WTC11 (cell line): ENCODE measurements at regions not wholly inside any gene's neighbourhood (a gene's known extent, or its start where the extent isn't known, plus 50 kb on each side); places are given as distances from the start of the nearest gene placed in this dataset.

Experiments
- ATF1 ChIP-seq: sonication (generic); formaldehyde crosslinking; IDR thresholded peaks from 2 replicates; pipeline ENCODE4 v1.8.1; 2023; ENCODE audit warnings: mild to moderate bottlenecking, moderate library complexity, missing genetic modification reagents
- ATF2 ChIP-seq: sonication (generic); formaldehyde crosslinking; IDR thresholded peaks from 2 replicates; pipeline ENCODE4 v1.8.1; 2022; ENCODE audit warnings: low read depth, missing genetic modification reagents, borderline replicate concordance
- ATF3 ChIP-seq: sonication (generic); formaldehyde crosslinking; conservative IDR thresholded peaks from 2 replicates; pipeline ENCODE4 v1.8.1; 2022; ENCODE audit warnings: mild to moderate bottlenecking, missing genetic modification reagents
- CREB1 ChIP-seq: sonication (generic); formaldehyde crosslinking; IDR thresholded peaks from 2 replicates; pipeline ENCODE4 v1.8.0; 2023; ENCODE audit warnings: mild to moderate bottlenecking, missing genetic modification reagents
- CTCF ChIP-seq: fragments of 200-600 bp; IDR thresholded peaks from 2 replicates; pipeline ENCODE4 v1.8.0; 2022; ENCODE audit warnings: antibody characterized with exemption
- E2F4 ChIP-seq: sonication (generic); formaldehyde crosslinking; IDR thresholded peaks from 2 replicates; pipeline ENCODE4 v1.8.1; 2022; ENCODE audit warnings: low read depth, mild to moderate bottlenecking, moderate library complexity, missing genetic modification reagents, borderline replicate concordance
- JAZF1 ChIP-seq: fragments of 250-450 bp; sonication (Bioruptor Pico); IDR thresholded peaks from 2 replicates; pipeline ENCODE4 v1.9.0; 2021; ENCODE audit warnings: moderate library complexity, mild to moderate bottlenecking, inconsistent platforms
- USF1 ChIP-seq: sonication (generic); formaldehyde crosslinking; IDR thresholded peaks from 2 replicates; pipeline ENCODE4 v1.8.0; 2022; ENCODE audit warnings: mild to moderate bottlenecking, missing genetic modification reagents
- ZBTB43 ChIP-seq: sonication (generic); formaldehyde crosslinking; IDR thresholded peaks from 2 replicates; pipeline ENCODE4 v1.8.1; 2023; ENCODE audit warnings: mild to moderate bottlenecking, missing genetic modification reagents
- ZNF121 ChIP-seq: sonication (generic); formaldehyde crosslinking; IDR thresholded peaks from 2 replicates; pipeline ENCODE4 v1.8.0; 2023; ENCODE audit warnings: missing genetic modification reagents
- ZNF232 ChIP-seq: sonication (generic); formaldehyde crosslinking; IDR thresholded peaks from 2 replicates; pipeline ENCODE4 v1.8.0; 2022; ENCODE audit warnings: mild to moderate bottlenecking, missing genetic modification reagents
- ZNF423 ChIP-seq: fragments of 250-450 bp; sonication (Bioruptor Pico); IDR thresholded peaks from 2 replicates; pipeline ENCODE4 v2.1.2; 2022; ENCODE audit warnings: mild to moderate bottlenecking, moderate library complexity

- TF ChIP-seq USF1 (CRISPR knock-in tag): no peak
- no peak for TF ChIP-seq JAZF1
- TF ChIP-seq ATF2: no peak
- no peak for TF ChIP-seq CTCF
- TF ChIP-seq ATF3 (CRISPR knock-in tag): no peak
- no peak for TF ChIP-seq ZNF121 (CRISPR knock-in tag)
- no peak for TF ChIP-seq ZNF423 (CRISPR knock-in tag)
- TF ChIP-seq ATF1: no peak
- no peak for TF ChIP-seq CREB1 (CRISPR knock-in tag)
- no peak for TF ChIP-seq E2F4
- no peak for TF ChIP-seq ZNF232 (CRISPR knock-in tag)
- no peak for TF ChIP-seq ZBTB43 (CRISPR knock-in tag)
These were observed 251.0 kb upstream of the CHAC2 start for GRCh38 chr2:53516650-53517049.
